ENCODE measurements at regions not wholly inside any gene's neighbourhood (a gene's known extent, or its start where the extent isn't known, plus 50 kb on each side); places are given as distances from the start of the nearest gene placed in this dataset.

DNA sequence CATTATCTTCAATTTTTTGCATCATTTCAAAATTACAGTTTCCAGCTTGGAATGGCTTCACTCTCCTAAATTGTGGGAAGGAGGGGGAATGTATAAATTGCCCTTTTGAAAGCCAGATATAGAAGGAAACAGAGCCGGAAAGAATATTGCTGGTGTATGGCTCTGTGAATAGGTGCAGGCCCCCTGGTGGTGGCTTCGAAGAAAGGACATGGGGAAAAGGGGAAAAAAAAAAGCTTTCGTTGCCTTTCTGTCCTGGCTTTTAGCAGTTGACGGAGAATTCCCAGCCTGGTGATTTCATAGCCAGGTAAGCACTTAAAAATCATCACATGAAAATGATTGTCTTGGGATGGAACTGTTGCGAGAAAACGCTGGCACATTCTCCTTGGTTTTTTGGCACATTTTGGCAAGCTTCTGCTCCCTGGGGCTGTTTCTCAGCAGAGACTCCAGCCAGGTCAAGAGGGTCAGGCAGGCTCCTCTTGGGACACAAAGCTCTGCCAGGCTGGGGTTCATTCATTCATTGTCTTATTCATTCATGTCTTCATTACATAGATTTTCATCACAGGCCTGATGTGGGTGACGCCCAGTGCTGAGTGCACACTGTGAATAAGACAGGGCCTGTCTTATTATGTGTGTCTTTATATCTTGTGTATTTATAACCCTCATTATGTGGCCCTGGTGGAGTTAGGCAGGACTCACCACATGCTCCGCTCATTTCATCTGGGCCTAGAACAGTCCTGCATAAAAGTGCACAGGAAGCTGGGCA, 300.0 kb upstream of the TPM1 start:
- peak; percentile 4 to 31 for DNase-seq (ENCODE audit: low read depth in 2 of 2)

DNA sequence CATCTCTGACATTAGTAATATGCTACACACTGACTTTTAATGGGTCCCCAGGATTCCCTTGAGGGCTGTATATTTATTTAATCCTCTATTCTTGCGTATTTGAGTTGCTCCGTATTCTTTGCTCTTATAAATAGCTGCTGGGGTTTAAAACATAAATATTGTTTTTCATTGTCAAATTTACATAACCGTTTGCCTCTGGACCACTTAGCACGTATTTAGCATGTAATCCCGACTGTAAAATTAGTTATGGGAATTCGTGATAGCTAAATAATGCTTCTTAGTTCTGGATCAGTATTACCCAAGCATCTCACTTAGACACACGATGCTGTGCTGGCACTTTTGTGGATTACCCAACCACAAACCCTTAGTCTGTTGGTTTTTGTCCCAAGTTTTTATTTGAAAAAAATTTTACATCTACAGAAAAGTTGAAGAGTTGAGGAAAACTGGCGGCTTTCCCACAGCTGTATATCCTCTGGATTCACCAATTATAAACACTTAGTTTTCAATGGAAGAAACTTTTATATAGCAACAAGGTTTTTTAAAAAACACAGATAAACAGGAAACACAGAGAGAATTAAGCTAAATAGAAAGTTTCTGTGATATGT, 296.8 kb upstream of the TPM1 start:
- DNase-seq (ENCODE audit: low read depth in 2 of 2) = no peak

DNA sequence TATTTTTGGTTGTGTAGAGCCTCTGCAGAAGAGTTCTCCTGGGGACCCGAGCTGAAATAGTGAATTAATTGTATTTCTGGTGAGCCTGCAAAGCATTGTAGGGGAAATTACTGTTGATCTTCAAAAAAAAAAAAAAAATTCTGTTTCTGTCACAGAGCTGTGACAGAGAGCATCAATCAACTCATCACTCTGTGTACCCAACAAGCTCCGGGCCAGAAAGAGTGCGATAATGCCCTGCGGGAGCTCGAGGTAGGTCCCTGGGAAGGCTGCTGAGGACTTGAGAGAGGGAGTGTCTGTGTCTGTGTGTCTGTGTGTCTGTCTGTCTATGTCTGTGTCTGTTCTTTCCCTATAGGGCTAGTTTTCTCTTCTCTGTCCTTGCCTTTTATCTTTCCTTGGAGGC, 294.4 kb upstream of the TPM1 start:
- no peak for DNase-seq (ENCODE audit: low read depth in 2 of 2)

DNA sequence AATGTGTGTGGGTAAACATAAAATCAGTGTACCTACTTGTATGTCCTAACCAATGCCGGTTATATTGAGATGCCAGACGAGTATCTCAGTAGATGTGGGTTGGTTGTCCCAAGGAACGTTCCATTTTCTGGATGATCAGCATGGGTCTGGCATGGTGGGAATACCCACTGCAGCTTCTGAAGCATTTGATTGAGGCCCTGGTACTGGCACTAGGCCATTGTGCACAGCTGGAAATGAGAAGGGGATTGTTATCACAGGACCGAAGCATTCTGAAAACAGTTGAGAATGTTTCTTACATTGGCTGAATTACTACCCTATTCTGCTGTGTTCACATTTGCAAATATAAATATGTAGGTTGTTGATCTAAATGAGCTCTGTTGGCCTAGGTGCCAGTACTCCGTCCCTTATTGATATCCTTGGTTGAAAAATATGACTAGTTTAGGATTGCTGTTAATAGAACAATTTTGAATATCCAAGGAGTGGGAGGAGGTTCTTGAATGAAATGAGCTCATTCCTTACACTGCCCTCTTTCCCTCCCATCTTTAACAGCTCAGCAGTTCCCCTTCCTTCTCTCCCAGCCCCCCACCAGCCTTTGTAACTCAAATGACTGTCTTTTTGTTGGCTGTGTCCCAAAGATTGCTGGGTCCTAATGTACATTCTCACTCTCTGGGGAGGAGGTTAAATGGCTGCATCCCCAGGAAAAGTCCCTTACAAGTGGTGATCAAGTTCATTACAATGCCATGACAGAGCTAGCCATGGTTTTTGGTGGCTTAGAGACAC, 293.3 kb upstream of the TPM1 start:
- DNase-seq (ENCODE audit: low read depth in 2 of 2) = no peak

DNA sequence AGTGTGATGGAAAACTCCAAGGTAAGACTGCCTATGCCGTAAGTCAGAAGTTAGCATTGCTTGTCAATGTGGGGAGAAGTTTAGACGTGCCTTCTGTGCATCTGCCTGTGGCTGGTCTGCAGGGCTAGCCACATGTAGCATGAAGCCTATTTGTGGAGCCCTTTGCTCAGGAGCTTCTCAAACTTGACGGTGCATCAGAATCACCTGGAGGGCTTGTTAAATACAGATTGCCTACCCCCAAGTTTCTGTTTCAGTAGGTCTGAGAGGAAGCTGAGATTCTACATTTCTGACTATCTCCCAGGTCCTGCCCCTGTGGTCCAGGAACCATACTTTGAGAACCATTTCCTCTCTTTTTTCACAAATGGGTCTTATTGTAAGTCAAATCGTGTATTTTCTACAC, 292.1 kb upstream of the TPM1 start:
- DNase-seq (ENCODE audit: low read depth in 2 of 2) = no peak

DNA sequence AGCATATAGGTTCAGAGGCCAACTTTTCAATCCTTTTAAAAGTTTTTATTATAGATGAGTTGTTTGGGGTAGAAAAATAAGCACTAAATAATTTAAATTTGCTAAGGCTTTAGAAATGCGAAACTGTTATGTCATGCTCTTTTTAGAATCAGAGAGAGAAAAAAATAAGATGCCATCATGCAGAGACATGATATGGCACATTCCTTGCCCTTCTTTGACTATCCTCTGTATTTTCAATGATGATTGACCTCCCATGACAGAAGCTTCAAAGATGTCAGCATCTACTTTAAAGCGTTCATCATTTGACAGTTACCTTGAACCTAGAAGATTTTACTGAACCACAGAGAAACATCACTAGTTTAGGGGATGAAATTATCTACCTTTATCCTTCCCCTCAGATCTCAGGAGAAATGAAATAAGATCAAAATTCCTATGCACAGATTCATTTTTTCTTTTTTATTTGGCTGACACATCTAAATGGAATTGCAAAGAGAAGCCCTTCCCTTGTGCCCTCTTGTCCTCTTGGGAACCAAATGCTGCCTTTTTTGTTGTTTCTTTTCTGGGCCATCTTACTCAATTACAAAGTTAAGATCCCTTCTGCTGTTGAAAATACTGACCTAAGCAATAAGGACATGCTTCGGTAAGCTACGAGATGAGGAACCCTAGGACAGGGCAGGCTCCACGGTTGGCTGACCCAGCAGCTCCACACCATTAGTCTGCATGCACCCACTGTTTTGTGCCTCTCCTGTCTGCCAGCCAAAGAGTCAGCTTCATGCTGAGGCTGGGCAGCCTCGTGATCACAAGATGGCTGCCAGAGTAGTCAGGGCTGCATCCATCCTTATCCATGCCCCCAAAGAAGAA, 289.7 kb upstream of the TPM1 start:
- DNase-seq (ENCODE audit: low read depth in 2 of 2) = no peak

DNA sequence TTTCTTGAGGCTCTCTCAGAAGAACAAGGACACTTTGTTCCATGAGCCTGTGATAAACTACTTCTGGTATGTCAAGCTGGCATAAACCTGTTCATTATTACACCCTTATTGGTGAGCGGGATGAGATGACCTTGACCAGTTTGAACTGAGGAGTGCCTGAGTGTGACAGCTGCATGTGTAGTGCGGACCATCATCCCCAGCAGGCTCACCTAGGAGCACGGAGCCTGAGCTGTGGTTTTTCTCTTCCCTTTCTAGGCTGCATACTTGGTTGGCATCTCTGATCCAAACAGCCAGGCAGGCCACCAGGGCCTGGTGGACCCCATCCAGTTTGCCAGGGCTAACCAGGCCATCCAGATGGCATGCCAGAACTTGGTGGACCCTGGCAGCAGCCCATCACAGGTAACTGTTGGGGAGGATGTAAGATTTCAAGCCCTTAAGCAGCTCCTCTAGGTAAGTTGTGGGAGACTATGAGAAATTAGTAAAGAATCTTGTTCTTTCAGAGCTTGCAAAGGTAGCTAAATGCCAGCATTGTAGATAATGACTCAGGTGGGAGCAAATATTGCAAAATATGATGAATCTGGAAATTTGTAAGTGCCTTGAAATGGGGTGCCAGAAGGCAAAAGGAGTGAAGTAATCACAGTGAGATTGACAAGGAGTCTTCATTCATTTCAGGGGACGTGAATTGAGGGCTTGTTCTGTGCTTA, 288.9 kb upstream of the TPM1 start:
- DNase-seq (ENCODE audit: low read depth in 2 of 2) = no peak

DNA sequence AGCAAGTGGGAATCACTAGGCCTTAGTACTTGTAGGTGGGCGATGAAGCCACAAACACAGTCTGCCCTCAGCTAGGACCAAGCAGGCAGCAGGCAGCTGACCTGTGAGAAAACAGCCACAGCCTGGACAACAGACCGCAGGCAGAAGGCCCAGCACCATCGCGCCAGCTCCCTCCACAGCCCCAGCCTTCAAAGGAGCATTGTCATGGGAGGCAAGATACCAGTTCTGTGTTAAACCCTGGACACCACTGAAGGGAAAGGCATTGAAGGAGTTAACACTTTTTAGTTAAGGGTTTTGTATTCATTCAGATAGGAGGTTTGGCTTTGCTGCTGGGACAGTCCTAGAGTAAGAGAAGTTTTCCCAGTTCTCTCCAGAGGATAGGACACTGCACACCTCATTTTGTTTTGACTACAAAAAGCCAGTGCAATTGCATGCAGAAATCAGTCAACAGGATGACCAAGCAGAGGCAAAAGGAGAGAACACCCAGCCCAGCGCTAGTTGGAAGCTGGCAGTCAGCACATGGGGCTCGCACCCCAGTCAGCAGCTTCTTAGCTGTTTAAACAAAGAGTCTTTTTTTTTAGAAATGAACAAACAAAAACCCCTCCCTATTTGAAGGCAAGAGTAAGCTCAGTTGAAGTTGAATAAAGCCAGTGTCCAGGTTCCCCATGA, 286.1 kb upstream of the TPM1 start:
- no peak for DNase-seq (ENCODE audit: low read depth in 2 of 2)

DNA sequence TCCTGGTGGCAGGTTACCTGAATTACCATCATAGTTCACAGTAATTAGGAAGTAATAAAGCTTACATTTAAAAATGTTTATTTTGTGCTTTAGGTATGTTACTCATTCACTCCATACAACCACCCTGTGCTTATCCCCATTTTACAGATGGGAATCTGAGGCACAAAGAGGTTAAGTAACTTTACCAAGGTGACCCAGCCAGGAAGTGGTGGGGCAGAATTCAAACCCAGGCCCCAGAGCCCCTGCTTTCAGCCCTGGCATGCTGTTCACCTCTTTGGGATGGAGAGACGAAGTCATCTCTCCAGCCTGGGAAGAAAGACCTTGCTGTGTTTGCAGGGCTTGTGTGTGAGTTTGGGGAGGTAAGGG, 285.6 kb upstream of the TPM1 start:
- no peak for DNase-seq (ENCODE audit: low read depth in 2 of 2)

DNA sequence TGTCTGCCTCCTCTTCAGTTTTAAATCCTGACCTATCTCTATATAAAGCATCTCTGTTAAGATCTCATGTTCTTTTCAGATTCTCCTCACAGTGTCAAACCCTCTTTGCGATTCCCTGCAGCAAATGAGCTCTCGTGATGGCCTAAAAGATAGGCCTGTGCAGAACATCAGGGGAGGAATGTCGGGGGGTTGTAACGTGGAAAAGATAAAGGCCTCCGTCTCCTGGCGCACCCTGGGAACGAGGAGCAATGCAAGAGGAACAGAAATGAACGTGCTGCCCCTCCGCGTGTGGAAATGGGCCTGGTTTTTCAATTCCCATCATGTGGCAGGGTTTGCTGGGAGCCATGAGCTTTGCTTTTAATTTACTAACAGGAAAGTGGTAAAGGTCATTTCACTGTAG, 285.0 kb upstream of the TPM1 start:
- no peak for DNase-seq (ENCODE audit: low read depth in 2 of 2)

DNA sequence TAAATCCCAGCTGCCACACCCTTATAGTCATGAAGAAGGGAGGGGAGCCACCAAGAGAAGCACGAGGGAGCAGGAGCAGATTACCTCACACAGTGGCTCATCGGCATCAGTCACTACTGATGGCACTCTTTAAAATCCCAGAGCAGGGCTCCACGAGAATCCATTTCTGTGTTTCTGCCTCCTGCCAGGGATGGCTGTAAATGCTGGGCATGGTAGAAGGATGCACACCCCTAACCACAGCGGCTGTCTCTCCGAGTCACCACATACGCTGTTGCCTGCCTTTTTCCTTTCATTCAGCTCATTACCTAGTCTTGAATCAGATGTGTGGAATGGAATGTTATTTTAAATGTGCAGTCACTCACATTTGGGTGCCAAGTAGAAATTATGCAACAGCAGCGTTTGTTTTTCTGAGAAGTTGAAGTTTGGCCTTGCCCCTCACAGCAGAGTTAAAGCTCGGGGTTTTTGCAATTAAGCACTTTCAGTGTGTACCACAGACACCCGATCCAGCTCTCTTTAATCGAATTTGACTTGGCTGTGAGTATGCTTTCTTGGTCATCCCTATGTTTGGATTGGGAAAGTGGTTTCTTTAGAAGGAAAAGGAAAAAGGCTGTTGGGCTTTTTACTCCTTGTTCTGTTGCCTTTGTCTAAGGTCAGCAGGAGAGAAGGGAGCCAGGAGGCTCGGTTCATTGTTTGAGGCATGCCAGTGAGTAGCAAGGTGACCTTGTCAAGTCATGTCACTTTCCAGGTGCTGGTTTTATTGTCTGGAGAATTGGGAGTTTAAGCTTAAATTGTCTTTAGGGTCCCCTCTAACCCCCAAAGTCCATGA, 284.2 kb upstream of the TPM1 start:
- no peak for DNase-seq (ENCODE audit: low read depth in 2 of 2)

DNA sequence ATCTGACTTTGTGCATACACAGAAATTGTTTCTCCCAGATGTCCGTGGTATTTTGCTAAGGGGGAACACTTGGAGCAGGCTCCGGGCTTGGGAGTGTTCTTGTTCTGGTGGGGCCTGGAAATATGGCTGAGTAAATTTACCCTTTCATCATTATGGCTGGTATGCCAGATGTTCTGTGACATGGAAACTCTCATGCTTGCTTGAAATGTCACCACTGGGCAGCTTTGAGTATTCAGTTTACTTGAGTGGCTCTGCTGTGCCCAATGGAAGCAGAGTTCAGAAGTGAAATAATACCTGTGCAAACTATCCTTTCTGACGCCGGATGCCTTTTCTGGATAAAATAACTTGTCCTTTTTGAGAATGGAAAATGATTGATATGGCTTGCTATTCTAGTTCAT, 283.6 kb upstream of the TPM1 start:
- DNase-seq (ENCODE audit: low read depth in 2 of 2) = no peak

DNA sequence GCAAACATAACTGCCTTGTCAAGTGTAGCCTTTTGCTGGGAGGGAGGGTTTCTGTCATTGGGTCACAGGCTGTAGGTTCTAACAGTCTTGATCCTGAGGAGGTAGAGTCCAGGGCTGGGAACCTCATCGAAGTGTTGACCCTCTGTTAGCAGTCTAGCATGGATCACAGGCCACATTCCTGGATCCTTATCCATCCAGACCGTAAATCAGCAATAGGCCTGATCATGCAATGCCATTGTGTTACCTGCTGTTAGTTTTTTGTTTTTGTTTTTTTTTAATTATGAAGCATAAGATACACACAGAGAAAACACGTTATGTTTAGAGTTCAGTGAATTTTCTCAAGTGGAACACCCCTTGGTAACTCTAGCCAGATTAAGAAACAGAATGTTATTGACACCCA, 282.0 kb upstream of the TPM1 start:
- DNase-seq (ENCODE audit: low read depth in 2 of 2) = no peak

DNA sequence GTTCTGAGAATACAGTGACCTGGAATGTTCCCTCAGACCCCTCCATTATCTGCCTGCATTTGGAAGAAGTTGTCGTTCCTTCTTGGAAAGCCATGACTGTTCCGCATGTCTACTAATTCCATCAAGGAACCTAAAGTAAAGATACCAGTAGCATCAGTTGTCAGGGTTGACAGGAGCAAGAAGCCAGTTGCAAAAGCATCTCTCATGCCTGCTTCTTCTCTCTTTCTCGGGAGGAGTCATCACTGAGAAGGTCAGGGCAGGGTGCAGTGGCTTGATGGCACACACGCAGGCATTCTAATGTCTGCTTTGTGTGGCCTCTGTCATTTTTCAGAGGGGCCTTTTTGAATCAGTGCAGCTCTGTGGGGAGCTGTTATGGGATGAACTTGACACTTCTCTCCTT, 276.6 kb upstream of the TPM1 start:
- DNase-seq (ENCODE audit: low read depth in 2 of 2) = no peak

DNA sequence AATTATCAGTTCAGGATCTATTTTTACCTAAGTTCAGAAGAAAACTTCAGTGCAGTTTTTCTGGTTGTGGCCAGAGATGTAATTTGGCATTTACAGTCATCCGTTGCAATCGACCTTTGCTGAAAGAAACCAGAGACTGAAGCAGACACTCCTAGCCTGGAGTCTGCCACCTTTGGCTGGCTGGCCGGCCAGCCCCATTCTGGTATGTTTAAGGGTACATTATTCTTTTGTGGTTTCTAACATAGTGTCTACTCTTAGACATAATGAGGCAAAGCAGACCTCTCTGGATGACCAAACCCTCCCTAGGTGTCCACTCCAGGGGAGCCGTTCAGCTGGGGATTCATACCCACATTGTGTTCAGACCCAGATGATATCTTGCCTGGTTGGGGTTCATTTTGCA, 275.9 kb upstream of the TPM1 start:
- no peak for DNase-seq (ENCODE audit: low read depth in 2 of 2)

DNA sequence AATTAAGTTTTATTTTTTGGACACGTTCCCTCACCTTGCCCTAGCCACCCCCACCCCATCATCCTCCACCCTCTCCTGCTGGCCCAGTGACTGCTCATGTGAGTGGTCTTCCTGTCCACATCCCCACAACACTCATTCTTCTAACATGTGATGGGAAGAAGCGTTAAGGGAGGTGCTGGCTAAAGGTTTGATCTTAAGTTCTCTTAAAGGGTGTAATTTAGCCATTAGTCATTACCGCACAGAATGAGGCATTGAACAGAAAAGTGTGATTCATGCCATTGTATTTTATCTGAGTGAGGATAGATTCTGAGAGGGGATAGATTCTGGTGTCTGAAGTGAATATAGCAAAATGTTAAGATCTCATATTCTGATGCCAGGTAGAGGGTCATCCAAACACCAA, 272.9 kb upstream of the TPM1 start:
- no peak for DNase-seq (ENCODE audit: low read depth in 2 of 2)

DNA sequence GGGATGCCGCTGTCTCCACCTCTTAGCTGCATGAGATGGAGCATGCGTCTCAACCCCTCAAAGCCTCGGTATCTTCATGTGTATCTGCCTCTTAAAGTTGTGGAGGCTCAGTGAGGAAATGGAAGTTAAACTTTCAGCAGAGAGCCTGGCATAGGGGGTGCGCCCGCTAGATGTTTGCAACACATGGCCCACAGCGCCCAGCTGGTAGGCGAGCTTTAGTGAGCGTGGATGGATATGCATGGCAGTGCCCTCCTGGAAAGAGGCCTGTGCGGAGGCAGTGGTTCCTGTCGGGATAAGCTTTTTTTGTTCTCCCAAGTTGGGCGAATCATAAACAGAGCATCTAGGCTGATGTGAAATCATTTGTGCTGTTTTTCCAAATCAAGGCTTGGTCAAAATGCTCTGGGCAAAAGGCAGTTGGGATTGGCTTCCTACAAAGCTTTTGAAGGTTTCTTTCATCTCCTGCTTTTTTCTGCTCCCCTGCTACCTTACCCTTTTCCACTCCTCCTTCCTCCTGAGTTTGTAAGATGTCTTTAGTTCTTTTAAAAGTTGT, 272.4 kb upstream of the TPM1 start:
- DNase-seq (ENCODE audit: low read depth in 2 of 2) = no peak

DNA sequence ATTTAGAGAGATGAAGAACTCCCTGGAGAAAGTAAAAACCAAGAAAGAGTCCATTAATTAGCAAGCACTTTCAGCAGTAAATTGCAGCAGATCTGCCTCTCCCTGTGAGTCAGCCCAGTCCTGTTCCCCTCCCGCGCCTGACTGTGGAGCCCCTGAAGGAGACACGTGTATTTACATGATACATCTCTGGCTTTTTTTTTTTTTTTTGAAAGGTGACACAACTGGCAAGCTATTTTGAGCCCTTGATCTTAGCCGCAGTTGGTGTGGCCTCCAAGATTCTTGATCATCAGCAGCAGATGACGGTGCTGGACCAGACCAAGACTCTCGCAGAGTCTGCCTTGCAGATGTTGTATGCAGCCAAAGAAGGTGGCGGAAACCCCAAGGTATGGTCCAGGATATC, 271.8 kb upstream of the TPM1 start:
- DNase-seq (ENCODE audit: low read depth in 2 of 2) = no peak

DNA sequence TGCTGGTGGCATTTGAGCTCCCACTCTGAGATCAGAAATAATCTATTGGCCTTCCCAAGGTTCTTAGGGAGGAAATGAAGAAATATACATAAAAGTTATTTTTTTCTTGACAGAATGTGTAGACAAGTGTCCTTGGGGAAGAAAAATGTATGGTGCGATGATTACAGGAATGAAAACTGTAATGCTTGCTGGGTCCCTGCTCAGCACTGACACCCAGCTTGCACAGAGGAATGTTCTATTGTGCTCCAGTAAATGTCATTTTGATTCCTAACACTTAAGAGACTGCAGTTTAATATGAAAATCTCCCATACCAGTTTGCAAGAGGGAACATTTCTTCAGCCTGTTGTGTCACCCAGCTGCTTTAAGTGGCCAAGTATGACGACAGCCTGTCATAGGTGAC, 271.3 kb upstream of the TPM1 start:
- no peak for DNase-seq (ENCODE audit: low read depth in 2 of 2)
